ENCODE measurements at regions not wholly inside any gene's neighbourhood (a gene's known extent, or its start where the extent isn't known, plus 50 kb on each side); places are given as distances from the start of the nearest gene placed in this dataset.
"Not testable (repeated sequence)": the region's sequence is repeated elsewhere in the genome, so short reads cannot be mapped to it uniquely, and the experiment has no call there.

GRCh38 chr4:107562316-107562715, 157.7 kb downstream of the PAPSS1 start:
- DNase-seq: no peak

GRCh38 chr4:107561481-107561880, 158.6 kb downstream of the PAPSS1 start:
- DNase-seq: no peak

- no peak for DNase-seq
Observed at GRCh38 chr4:107559653-107560052, 160.4 kb downstream of the PAPSS1 start.

- no peak for DNase-seq
Observed at GRCh38 chr4:107552306-107552705, 167.7 kb downstream of the PAPSS1 start.

GRCh38 chr4:107548211-107548905, 171.7 kb downstream of the PAPSS1 start:
- DNase-seq: no peak

- no peak for DNase-seq
Observed at GRCh38 chr4:107546638-107547037, 173.4 kb downstream of the PAPSS1 start.

- no peak for DNase-seq
Observed at GRCh38 chr4:107541511-107541910, 178.5 kb downstream of the PAPSS1 start.

GRCh38 chr4:107531927-107532326, 188.1 kb downstream of the PAPSS1 start:
- DNase-seq: no peak

- DNase-seq: no peak
Observed at GRCh38 chr4:107520368-107520767, 199.7 kb downstream of the PAPSS1 start.

- DNase-seq: peak; percentile 16
Observed at GRCh38 chr4:107519053-107519452, 201.0 kb downstream of the PAPSS1 start.

- no peak for DNase-seq
Observed at GRCh38 chr4:107518076-107518475, 202.0 kb downstream of the PAPSS1 start.

- no peak for DNase-seq
Observed at GRCh38 chr4:107512549-107512948, 207.5 kb downstream of the PAPSS1 start.

- DNase-seq: no peak
Observed at GRCh38 chr4:107509615-107510014, 210.4 kb downstream of the PAPSS1 start.

- DNase-seq: no peak
Observed at GRCh38 chr4:107500551-107500950, 219.5 kb downstream of the PAPSS1 start.

GRCh38 chr4:107497054-107497453, 223.0 kb downstream of the PAPSS1 start:
- no peak for DNase-seq

- DNase-seq: no peak
Observed at GRCh38 chr4:107492566-107492965, 227.5 kb downstream of the PAPSS1 start.

GRCh38 chr4:107490116-107490515, 229.9 kb downstream of the PAPSS1 start:
- DNase-seq: no peak

- DNase-seq: not testable (repeated sequence)
Observed at GRCh38 chr4:107483621-107484020, 236.4 kb downstream of the PAPSS1 start.

- DNase-seq: no peak
Observed at GRCh38 chr4:107482546-107482945, 237.5 kb downstream of the PAPSS1 start.

- DNase-seq: no peak
Observed at GRCh38 chr4:107478327-107478980, 241.6 kb downstream of the PAPSS1 start.

- DNase-seq: no peak
Observed at GRCh38 chr4:107473126-107473525, 246.9 kb downstream of the PAPSS1 start.

GRCh38 chr4:107472265-107472948, 247.6 kb downstream of the PAPSS1 start:
- DNase-seq: no peak

GRCh38 chr4:107470173-107470572, 249.9 kb downstream of the PAPSS1 start:
- DNase-seq: no peak

- DNase-seq: no peak
Observed at GRCh38 chr4:107468812-107469211, 251.2 kb downstream of the PAPSS1 start.

Data from hematopoietic multipotent progenitor cell treated with erythropoietin and hydrocortisone succinate and interleukin-3 and kit ligand, for 4 days (in vitro differentiated cells).